Osteocyte (in vitro differentiated cells): ENCODE measurements at regions not wholly inside any gene's neighbourhood (a gene's known extent, or its start where the extent isn't known, plus 50 kb on each side); places are given as distances from the start of the nearest gene placed in this dataset.

Source experiments
- DNase-seq: peaks from one replicate; pipeline ENCODE4 v3.0.0; 2021; ENCODE audit warnings: mixed read lengths; ENCODE audit not compliant: unreplicated experiment; ENCODE audit errors: extremely low spot score
- H3K27ac Mint-ChIP-seq: one replicate; pipeline ENCODE4 v1.8.0; 2021; ENCODE audit warnings: mild to moderate bottlenecking, mixed read lengths; ENCODE audit not compliant: unreplicated experiment
- H3K27me3 Mint-ChIP-seq: one replicate; pipeline ENCODE4 v1.8.0; 2021; ENCODE audit warnings: mixed read lengths; ENCODE audit not compliant: unreplicated experiment
- H3K36me3 Mint-ChIP-seq: one replicate; pipeline ENCODE4 v1.8.0; 2021; ENCODE audit warnings: mixed read lengths; ENCODE audit not compliant: unreplicated experiment
- H3K4me1 Mint-ChIP-seq: one replicate; pipeline ENCODE4 v1.8.0; 2021; ENCODE audit warnings: mixed read lengths; ENCODE audit not compliant: unreplicated experiment
- H3K4me3 Mint-ChIP-seq: one replicate; pipeline ENCODE4 v1.8.0; 2021; ENCODE audit warnings: mild to moderate bottlenecking, moderate library complexity, mixed read lengths; ENCODE audit not compliant: unreplicated experiment
- H3K9me3 Mint-ChIP-seq: one replicate; pipeline ENCODE4 v1.8.0; 2021; ENCODE audit warnings: mixed read lengths; ENCODE audit not compliant: unreplicated experiment
- TF ChIP-seq, protein P1 (sequence below): fragments of 200-600 bp; sonication (generic); IDR thresholded peaks from 2 replicates; pipeline ENCODE4 v1.5.0; 2021; ENCODE audit warnings: antibody characterized with exemption, mild to moderate bottlenecking, moderate library complexity

GRCh38 chrX:25561190-25561589 lies 545.4 kb upstream of the ARX start:
- DNase-seq, result no peak
- H3K36me3 Mint-ChIP-seq, result no peaks in the 10 kb centered on the region
- TF ChIP-seq, protein P1, sequence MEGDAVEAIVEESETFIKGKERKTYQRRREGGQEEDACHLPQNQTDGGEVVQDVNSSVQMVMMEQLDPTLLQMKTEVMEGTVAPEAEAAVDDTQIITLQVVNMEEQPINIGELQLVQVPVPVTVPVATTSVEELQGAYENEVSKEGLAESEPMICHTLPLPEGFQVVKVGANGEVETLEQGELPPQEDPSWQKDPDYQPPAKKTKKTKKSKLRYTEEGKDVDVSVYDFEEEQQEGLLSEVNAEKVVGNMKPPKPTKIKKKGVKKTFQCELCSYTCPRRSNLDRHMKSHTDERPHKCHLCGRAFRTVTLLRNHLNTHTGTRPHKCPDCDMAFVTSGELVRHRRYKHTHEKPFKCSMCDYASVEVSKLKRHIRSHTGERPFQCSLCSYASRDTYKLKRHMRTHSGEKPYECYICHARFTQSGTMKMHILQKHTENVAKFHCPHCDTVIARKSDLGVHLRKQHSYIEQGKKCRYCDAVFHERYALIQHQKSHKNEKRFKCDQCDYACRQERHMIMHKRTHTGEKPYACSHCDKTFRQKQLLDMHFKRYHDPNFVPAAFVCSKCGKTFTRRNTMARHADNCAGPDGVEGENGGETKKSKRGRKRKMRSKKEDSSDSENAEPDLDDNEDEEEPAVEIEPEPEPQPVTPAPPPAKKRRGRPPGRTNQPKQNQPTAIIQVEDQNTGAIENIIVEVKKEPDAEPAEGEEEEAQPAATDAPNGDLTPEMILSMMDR, result no peak
- no peaks in the 10 kb centered on the region for H3K27me3 Mint-ChIP-seq
- no peaks in the 10 kb centered on the region for H3K4me1 Mint-ChIP-seq
- H3K27ac Mint-ChIP-seq, result no peak overlapping the region
- no peak overlapping the region for H3K4me3 Mint-ChIP-seq
- peaks cover 7% of the 10 kb centered on the region for H3K9me3 Mint-ChIP-seq

GRCh38 chrX:25573631-25574030 lies 557.9 kb upstream of the ARX start:
- no peak for DNase-seq
- H3K27ac Mint-ChIP-seq, result no peak overlapping the region
- no peaks in the 10 kb centered on the region for H3K36me3 Mint-ChIP-seq
- no peak overlapping the region for H3K4me3 Mint-ChIP-seq
- TF ChIP-seq, protein P1, result no peak
- no peaks in the 10 kb centered on the region for H3K4me1 Mint-ChIP-seq
- H3K27me3 Mint-ChIP-seq, result no peaks in the 10 kb centered on the region
- H3K9me3 Mint-ChIP-seq, result no peaks in the 10 kb centered on the region

GRCh38 chrX:25596921-25597320 lies 541.2 kb upstream of the MAGEB18 start:
- peaks cover 13% of the 10 kb centered on the region for H3K9me3 Mint-ChIP-seq
- H3K4me3 Mint-ChIP-seq, result no peak overlapping the region
- H3K27me3 Mint-ChIP-seq, result no peaks in the 10 kb centered on the region
- H3K36me3 Mint-ChIP-seq, result no peaks in the 10 kb centered on the region
- TF ChIP-seq, protein P1, result no peak
- H3K4me1 Mint-ChIP-seq, result no peaks in the 10 kb centered on the region
- DNase-seq, result no peak
- no peak overlapping the region for H3K27ac Mint-ChIP-seq

GRCh38 chrX:25597551-25597950 lies 540.6 kb upstream of the MAGEB18 start:
- Mint-ChIP-seq H3K9me3 (peaks cover 18% of the 10 kb centered on the region), H3K27me3 (no peaks in the 10 kb centered on the region), H3K4me1 (no peaks in the 10 kb centered on the region), H3K27ac (no peak overlapping the region), H3K4me3 (no peak overlapping the region), H3K36me3 (no peaks in the 10 kb centered on the region)
- no peak for DNase-seq
- TF ChIP-seq, protein P1, result no peak

GRCh38 chrX:25599061-25599460 lies 539.1 kb upstream of the MAGEB18 start:
- H3K27ac Mint-ChIP-seq, result no peak overlapping the region
- H3K9me3 Mint-ChIP-seq, result peaks cover 19% of the 10 kb centered on the region

More at GRCh38 chrX:25599061-25599460, 539.1 kb upstream of the MAGEB18 start:
- Mint-ChIP-seq H3K4me3 (no peak overlapping the region), H3K36me3 (no peaks in the 10 kb centered on the region), H3K27me3 (no peaks in the 10 kb centered on the region), H3K4me1 (no peaks in the 10 kb centered on the region)
- no peak for DNase-seq
- TF ChIP-seq, protein P1, result no peak
